Type B pancreatic cell (in vitro differentiated cells): ENCODE measurements at regions not wholly inside any gene's neighbourhood (a gene's known extent, or its start where the extent isn't known, plus 50 kb on each side); places are given as distances from the start of the nearest gene placed in this dataset.
"Not testable (repeated sequence)": the region's sequence is repeated elsewhere in the genome, so short reads cannot be mapped to it uniquely, and the experiment has no call there.

ENCODE experiments used
- DNase-seq: peaks from one replicate; pipeline ENCODE4 v3.0.0; 2021; ENCODE audit warnings: mixed read lengths; ENCODE audit not compliant: unreplicated experiment; ENCODE audit errors: extremely low spot score
- H3K27ac Mint-ChIP-seq: 2 replicates; pipeline ENCODE4 v1.8.0; 2021; ENCODE audit warnings: mild to moderate bottlenecking, mixed read lengths
- H3K27me3 Mint-ChIP-seq: 2 replicates; pipeline ENCODE4 v1.8.0; 2021; ENCODE audit warnings: mixed read lengths
- H3K36me3 Mint-ChIP-seq: 2 replicates; pipeline ENCODE4 v1.8.0; 2021; ENCODE audit warnings: mixed read lengths
- H3K4me1 Mint-ChIP-seq: one replicate; pipeline ENCODE4 v1.8.0; 2021; ENCODE audit warnings: mixed read lengths; ENCODE audit not compliant: unreplicated experiment
- H3K4me3 Mint-ChIP-seq: 2 replicates; pipeline ENCODE4 v1.8.0; 2021; ENCODE audit warnings: mild to moderate bottlenecking, mixed read lengths
- H3K9me3 Mint-ChIP-seq: 2 replicates; pipeline ENCODE4 v1.8.0; 2021; ENCODE audit warnings: mixed read lengths
- CTCF ChIP-seq: fragments of 200-600 bp; sonication (generic); conservative IDR thresholded peaks from 2 replicates; pipeline ENCODE4 v1.5.0; 2021; ENCODE audit warnings: antibody characterized with exemption, mild to moderate bottlenecking

DNA sequence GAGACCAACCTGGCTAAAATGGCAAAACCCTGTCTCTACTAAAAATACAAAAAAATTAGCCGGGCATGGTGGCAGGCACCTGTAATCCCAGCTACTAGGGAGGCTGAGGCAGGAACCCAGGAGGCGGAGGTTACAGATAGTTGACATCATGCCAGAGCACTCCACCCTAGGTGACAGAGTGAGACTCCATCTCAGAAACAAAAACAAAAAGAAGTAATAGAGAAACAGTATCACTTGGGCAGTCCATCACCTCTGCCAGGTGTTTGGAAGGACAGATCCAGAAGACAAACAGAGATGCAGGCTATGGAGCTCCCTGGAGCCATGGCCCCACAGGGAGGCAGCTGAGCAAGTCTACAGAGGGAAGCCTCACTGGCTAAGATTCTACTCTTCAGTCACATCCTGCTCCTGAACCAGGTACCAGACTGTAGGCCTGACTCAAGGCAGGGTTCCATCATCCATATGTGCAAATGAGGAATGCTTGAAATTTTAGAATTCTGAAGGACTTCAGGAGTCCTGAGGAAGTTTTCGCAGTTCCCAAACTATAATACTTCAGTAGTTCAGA is 81.4 kb upstream of the CPEB2 start:
- Mint-ChIP-seq H3K36me3 (no peaks in the 10 kb centered on the region), H3K4me3 (no peak overlapping the region), H3K9me3 (peaks cover 6% of the 10 kb centered on the region), H3K27ac (no peak overlapping the region), H3K4me1 (no peaks in the 10 kb centered on the region), H3K27me3 (no peaks in the 10 kb centered on the region)
- DNase-seq: no peak
- TF ChIP-seq CTCF: no peak

- H3K36me3 Mint-ChIP-seq, DNase-seq, H3K4me3 Mint-ChIP-seq, H3K27me3 Mint-ChIP-seq, H3K27ac Mint-ChIP-seq, H3K4me1 Mint-ChIP-seq: not testable (repeated sequence)
- peaks cover 10% of the 10 kb centered on the region for H3K9me3 Mint-ChIP-seq
These were observed 80.5 kb upstream of the CPEB2 start for GRCh38 chr4:14921781-14922180.

DNA sequence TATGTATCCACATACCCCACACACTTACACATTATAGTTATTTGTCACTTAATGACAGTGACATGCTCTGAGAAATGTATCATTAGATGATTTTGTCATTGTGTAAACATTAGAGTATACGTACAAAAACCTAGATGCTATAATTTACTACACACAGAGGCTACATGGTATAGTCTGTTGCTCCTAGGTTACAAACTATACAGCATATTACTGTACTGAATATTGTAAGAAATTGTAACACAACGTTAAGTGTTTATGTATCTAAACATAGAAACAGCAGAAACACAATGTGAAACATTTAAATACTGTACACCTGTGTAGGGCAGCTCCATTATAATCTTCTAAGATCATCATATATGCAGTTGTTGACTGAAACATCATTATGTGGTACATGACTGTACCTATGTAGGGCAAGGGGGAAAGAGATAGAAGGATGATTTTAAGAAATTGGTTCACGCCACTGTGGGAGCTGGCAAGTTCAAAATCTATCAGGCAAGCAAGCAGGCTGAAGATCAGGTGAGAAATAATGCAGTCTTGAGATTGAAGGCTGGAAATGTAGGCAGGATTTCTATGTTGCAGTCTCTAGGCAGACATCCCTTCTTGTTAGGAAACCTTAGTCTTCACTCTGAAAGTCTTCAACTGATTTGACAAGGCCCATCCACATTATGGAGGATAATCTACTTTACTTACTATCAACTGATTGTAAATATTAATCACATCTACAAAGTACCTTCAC is 78.0 kb upstream of the CPEB2 start:
- no peaks in the 10 kb centered on the region for H3K4me1 Mint-ChIP-seq
- H3K27ac Mint-ChIP-seq: peak overlapping the region; percentile 77
- H3K36me3 Mint-ChIP-seq: no peaks in the 10 kb centered on the region
- no peak for TF ChIP-seq CTCF
- H3K27me3 Mint-ChIP-seq: no peaks in the 10 kb centered on the region
- H3K4me3 Mint-ChIP-seq: no peak overlapping the region
- no peak for DNase-seq
- peaks cover 10% of the 10 kb centered on the region for H3K9me3 Mint-ChIP-seq

DNA sequence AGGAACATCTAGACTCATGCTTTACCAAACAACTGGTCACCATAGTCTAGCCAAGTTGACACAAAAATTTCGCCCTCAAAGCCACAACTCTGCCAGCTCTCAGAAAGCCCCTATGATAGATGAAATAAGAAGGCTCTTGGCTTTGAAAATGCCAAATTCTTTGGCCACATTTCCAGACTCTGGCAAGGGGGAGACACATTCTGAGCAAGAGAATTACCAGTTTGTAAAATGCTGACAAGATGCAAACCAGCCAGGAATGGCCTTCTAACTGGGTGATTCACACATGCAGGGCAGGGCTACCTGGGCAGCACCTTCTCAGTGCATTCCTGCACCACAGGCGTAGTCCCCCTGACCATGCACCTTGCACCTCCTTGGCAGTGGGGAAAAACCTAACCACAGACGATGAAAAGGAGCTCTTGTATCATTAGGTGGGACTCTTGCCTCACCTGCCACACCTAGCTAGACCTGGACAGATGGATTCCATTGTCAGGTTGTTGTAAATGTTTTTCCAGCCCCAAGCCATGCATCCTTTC is 77.4 kb upstream of the CPEB2 start:
- no peaks in the 10 kb centered on the region for H3K27me3 Mint-ChIP-seq
- peaks cover 7% of the 10 kb centered on the region for H3K9me3 Mint-ChIP-seq
- no peak for TF ChIP-seq CTCF
- no peaks in the 10 kb centered on the region for H3K36me3 Mint-ChIP-seq
- no peak for DNase-seq
- no peak overlapping the region for H3K4me3 Mint-ChIP-seq
- H3K4me1 Mint-ChIP-seq: no peaks in the 10 kb centered on the region
- H3K27ac Mint-ChIP-seq: peak overlapping the region; percentile 77

- no peak for DNase-seq
- Mint-ChIP-seq H3K9me3 (peaks cover 4% of the 10 kb centered on the region), H3K4me3 (no peak overlapping the region), H3K27me3 (no peaks in the 10 kb centered on the region), H3K4me1 (no peaks in the 10 kb centered on the region), H3K27ac (peak overlapping the region; percentile 77), H3K36me3 (no peaks in the 10 kb centered on the region)
- TF ChIP-seq CTCF: no peak
These were observed 76.8 kb upstream of the CPEB2 start for GRCh38 chr4:14925471-14925870.

- Mint-ChIP-seq H3K27ac (peak overlapping the region; percentile 79), H3K4me1 (no peaks in the 10 kb centered on the region), H3K4me3 (no peak overlapping the region), H3K36me3 (no peaks in the 10 kb centered on the region), H3K27me3 (no peaks in the 10 kb centered on the region), H3K9me3 (peaks cover 4% of the 10 kb centered on the region)
- DNase-seq: no peak
- no peak for TF ChIP-seq CTCF
These were observed 75.9 kb upstream of the CPEB2 start for GRCh38 chr4:14926368-14926767.
